ENCODE measurements at regions not wholly inside any gene's neighbourhood (a gene's known extent, or its start where the extent isn't known, plus 50 kb on each side); places are given as distances from the start of the nearest gene placed in this dataset.
"Not testable (repeated sequence)": the region's sequence is repeated elsewhere in the genome, so short reads cannot be mapped to it uniquely, and the experiment has no call there.

DNA sequence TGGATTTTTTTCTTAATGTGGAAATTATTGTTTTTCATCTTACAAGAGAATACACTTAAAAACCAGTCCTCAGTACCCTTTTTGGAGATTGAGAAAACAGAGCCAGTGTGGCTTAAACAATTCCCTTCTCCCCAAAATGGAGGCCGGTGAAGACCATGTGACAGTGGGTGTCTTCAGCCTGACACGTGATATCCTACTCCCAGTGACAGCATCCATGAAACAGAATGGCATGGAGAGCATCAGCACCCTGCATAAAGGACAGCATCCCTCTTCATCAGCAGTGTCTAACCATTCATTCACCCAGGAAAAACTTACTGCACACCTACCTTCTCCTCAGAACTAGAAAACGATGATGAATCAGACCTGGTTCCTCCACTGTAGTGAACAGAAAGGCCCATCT, 103.4 kb upstream of the RAI14 start:
- Mint-ChIP-seq H3K27ac (no peak overlapping the region), H3K36me3 (ENCODE audit: insufficient read depth) (no peaks in the 10 kb centered on the region), H3K27me3 (no peaks in the 10 kb centered on the region), H3K4me1 (ENCODE audit: low read depth) (peaks cover 27% of the 10 kb centered on the region), H3K4me3 (ENCODE audit: low read depth) (no peak overlapping the region), H3K9me3 (ENCODE audit: low read depth) (peaks cover 4% of the 10 kb centered on the region)
- no peak for DNase-seq (ENCODE audit: low spot score, unreplicated experiment)
- TF ChIP-seq, protein P1, sequence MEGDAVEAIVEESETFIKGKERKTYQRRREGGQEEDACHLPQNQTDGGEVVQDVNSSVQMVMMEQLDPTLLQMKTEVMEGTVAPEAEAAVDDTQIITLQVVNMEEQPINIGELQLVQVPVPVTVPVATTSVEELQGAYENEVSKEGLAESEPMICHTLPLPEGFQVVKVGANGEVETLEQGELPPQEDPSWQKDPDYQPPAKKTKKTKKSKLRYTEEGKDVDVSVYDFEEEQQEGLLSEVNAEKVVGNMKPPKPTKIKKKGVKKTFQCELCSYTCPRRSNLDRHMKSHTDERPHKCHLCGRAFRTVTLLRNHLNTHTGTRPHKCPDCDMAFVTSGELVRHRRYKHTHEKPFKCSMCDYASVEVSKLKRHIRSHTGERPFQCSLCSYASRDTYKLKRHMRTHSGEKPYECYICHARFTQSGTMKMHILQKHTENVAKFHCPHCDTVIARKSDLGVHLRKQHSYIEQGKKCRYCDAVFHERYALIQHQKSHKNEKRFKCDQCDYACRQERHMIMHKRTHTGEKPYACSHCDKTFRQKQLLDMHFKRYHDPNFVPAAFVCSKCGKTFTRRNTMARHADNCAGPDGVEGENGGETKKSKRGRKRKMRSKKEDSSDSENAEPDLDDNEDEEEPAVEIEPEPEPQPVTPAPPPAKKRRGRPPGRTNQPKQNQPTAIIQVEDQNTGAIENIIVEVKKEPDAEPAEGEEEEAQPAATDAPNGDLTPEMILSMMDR (IDR thresholded peaks at IDR 0.05; ENCODE audit: unreplicated experiment) = no peak

DNA sequence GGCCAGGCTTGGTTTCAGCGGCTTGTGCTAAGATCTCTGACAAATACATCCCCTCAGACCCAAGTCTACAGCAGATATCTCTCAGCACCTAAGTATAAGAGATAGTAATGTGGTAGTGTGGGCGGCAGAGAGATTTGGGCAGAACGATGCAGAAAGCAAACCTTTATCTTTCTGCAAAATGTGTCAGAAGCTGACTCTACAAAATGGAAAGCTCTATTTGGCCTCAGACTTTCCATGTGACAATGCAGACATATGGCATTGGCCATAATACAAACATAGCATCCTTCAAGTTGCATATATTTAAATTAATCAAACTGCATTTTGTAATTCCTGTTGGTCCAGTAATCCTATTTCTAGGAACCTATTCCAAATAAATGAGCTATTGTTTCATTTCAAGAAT, 102.5 kb upstream of the RAI14 start:
- Mint-ChIP-seq H3K9me3 (ENCODE audit: low read depth) (no peaks in the 10 kb centered on the region), H3K27me3 (no peaks in the 10 kb centered on the region), H3K36me3 (ENCODE audit: insufficient read depth) (no peaks in the 10 kb centered on the region), H3K4me3 (ENCODE audit: low read depth) (no peak overlapping the region), H3K4me1 (ENCODE audit: low read depth) (peaks cover 27% of the 10 kb centered on the region), H3K27ac (no peak overlapping the region)
- no peak for DNase-seq (ENCODE audit: low spot score, unreplicated experiment)
- TF ChIP-seq, protein P1 (IDR thresholded peaks at IDR 0.05; ENCODE audit: unreplicated experiment) = no peak

DNA sequence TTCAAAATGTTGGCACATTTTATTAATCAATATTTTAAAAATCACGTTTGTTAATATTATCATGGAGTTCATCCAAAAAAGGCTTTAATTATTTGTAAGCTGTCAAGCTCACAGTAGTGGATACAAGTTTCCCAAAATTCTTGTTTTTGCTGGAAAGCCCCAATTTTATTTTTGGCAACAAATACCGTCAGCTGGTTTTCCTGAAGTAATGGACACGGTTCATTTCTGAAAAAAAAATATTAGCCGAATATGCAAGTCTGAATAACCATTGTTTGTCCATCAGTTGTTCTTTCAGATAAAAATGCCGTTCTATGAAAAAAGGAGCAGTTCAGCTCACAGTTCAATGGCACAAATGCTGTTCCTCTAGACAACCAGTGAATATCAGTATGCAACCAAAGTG, 101.5 kb upstream of the RAI14 start:
- Mint-ChIP-seq H3K36me3 (ENCODE audit: insufficient read depth) (no peaks in the 10 kb centered on the region), H3K9me3 (ENCODE audit: low read depth) (no peaks in the 10 kb centered on the region), H3K27me3 (no peaks in the 10 kb centered on the region), H3K4me1 (ENCODE audit: low read depth) (peaks cover 27% of the 10 kb centered on the region), H3K27ac (no peak overlapping the region), H3K4me3 (ENCODE audit: low read depth) (no peak overlapping the region)
- TF ChIP-seq, protein P1 (IDR thresholded peaks at IDR 0.05; ENCODE audit: unreplicated experiment) = no peak
- DNase-seq (ENCODE audit: low spot score, unreplicated experiment) = no peak

DNA sequence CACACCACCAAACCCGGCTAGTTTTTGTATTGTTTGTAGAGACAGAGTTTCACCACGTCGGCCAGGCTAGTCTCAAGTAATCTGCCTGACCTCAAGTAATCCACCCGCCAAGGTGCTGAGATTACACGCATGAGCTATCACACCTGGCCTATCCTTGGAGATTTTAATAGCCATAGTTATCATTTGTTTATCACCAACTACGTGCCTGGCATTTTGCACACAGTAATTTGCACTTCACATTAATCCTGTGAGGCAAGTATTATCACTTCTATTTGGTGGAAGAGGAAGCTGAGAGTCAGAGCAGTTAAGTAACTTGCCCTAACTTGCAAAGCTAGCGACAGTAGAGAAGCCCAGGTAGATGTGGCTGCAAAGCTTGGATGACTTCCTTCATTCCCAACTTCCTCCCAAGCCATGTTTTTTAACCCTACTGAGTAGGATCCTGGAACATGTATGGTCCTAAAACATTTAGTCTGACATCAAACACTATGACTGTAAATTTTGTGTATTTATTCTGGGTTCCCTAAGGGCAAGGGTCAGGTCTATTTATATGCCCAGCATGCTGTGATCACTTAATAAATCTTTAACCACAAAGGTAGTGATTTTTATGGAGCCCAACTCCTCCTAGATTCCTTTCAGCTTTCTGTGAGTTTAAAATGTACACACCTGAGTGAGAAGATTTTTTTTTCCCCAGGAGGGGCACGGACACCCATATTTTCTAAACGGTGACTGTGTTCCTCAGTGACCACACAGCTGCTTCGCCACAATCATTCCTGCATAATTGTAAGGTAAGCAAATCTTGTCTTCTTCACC, 100.2 kb upstream of the RAI14 start:
- no peaks in the 10 kb centered on the region for H3K36me3 Mint-ChIP-seq (ENCODE audit: insufficient read depth)
- no peaks in the 10 kb centered on the region for H3K27me3 Mint-ChIP-seq
- no peaks in the 10 kb centered on the region for H3K9me3 Mint-ChIP-seq (ENCODE audit: low read depth)
- TF ChIP-seq, protein P1 (IDR thresholded peaks at IDR 0.05; ENCODE audit: unreplicated experiment) = no peak
- no peak overlapping the region for H3K4me3 Mint-ChIP-seq (ENCODE audit: low read depth)
- peaks cover 23% of the 10 kb centered on the region for H3K4me1 Mint-ChIP-seq (ENCODE audit: low read depth)
- DNase-seq (ENCODE audit: low spot score, unreplicated experiment) = no peak
- H3K27ac Mint-ChIP-seq = no peak overlapping the region

DNA sequence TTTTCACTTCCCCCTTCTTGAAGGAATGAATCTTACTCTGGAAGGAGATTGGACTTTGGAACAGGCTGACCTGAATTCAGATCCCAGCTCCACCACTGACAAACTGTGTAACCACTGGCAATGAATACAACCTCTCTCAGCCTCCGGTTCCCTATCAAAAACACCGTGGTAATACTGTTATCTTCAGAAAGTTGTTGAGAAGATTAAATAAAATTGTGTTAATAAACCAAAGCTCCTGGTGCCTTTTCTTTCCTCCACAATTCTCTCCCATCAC, 99.7 kb upstream of the RAI14 start:
- Mint-ChIP-seq H3K4me1 (ENCODE audit: low read depth) (peaks cover 21% of the 10 kb centered on the region), H3K4me3 (ENCODE audit: low read depth) (peak overlapping the region; percentile 8), H3K27me3 (no peaks in the 10 kb centered on the region), H3K27ac (no peak overlapping the region), H3K36me3 (ENCODE audit: insufficient read depth) (no peaks in the 10 kb centered on the region), H3K9me3 (ENCODE audit: low read depth) (no peaks in the 10 kb centered on the region)
- no peak for DNase-seq (ENCODE audit: low spot score, unreplicated experiment)
- TF ChIP-seq, protein P1 (IDR thresholded peaks at IDR 0.05; ENCODE audit: unreplicated experiment) = no peak

DNA sequence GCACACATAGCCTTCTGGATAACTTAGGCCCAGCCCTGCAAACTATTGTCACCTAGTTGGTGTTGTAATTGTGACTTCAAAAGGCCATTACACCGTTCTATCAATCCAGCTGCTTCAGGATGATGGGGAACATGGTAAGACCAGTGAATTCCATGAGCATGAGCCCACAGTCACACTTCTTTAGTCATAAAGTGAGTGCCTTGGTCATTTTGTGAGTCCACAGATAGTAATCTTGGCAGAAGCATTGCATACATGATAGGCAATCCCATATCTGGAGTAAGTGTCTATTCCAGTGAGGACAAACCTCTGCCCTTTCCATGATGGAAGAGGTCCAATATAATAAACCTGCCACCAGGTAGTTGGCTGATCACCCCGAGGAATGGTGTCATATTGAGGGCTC, 94.5 kb upstream of the RAI14 start:
- H3K36me3 Mint-ChIP-seq (ENCODE audit: insufficient read depth); H3K9me3 Mint-ChIP-seq (ENCODE audit: low read depth); H3K27me3 Mint-ChIP-seq; DNase-seq (ENCODE audit: low spot score, unreplicated experiment); H3K4me3 Mint-ChIP-seq (ENCODE audit: low read depth); H3K27ac Mint-ChIP-seq: not testable (repeated sequence)
- H3K4me1 Mint-ChIP-seq (ENCODE audit: low read depth) = peaks cover 13% of the 10 kb centered on the region
